OCI-LY3 (cell line): ENCODE measurements at regions not wholly inside any gene's neighbourhood (a gene's known extent, or its start where the extent isn't known, plus 50 kb on each side); places are given as distances from the start of the nearest gene placed in this dataset.

Source experiments
- H2AFZ ChIP-seq: fragments of 200-600, 300-600 bp; shearing (Covaris generic); 2 replicates; pipeline ENCODE4 v1.6.0; 2014; ENCODE audit warnings: antibody characterized with exemption, low read depth, low read length
- H3K27ac ChIP-seq: fragments of 200-600, 300-600 bp; sonication (generic); 2 replicates; pipeline ENCODE4 v1.5.1; 2014; ENCODE audit warnings: mild to moderate bottlenecking, low read length, moderate library complexity, mixed read lengths
- H3K27me3 ChIP-seq: fragments of 200-600, 300-600 bp; sonication (generic); 2 replicates; pipeline ENCODE4 v1.6.1; 2014; ENCODE audit warnings: low read depth, low read length, mixed read lengths
- H3K36me3 ChIP-seq: fragments of 200-600, 300-600 bp; sonication (generic); replicated peaks from 2 replicates; pipeline ENCODE3; 2014; ENCODE audit warnings: low read depth, low read length, mixed read lengths
- H3K4me1 ChIP-seq: fragments of 300-600, 200-600 bp; sonication (generic); 2 replicates; pipeline ENCODE4 v1.6.1; 2014; ENCODE audit warnings: low read length, mixed read lengths
- H3K4me2 ChIP-seq: fragments of 200-600, 300-600 bp; sonication (generic); 2 replicates; pipeline ENCODE4 v1.6.1; 2014; ENCODE audit warnings: low read length, mixed read lengths
- H3K4me3 ChIP-seq: fragments of 300-600, 200-600 bp; sonication (generic); 2 replicates; pipeline ENCODE4 v1.5.1; 2014; ENCODE audit warnings: antibody characterized with exemption, mild to moderate bottlenecking, low read length, moderate library complexity
- H3K79me2 ChIP-seq: fragments of 300-600, 200-600 bp; shearing (Covaris generic); 2 replicates; pipeline ENCODE4 v1.6.1; 2014; ENCODE audit warnings: mild to moderate bottlenecking, low read length, mixed read lengths
- H3K9ac ChIP-seq: fragments of 300-600, 200-600 bp; shearing (Covaris generic); 2 replicates; pipeline ENCODE4 v1.6.0; 2014; ENCODE audit warnings: mild to moderate bottlenecking, low read length, moderate library complexity
- H3K9me3 ChIP-seq: fragments of 200-600, 300-600 bp; shearing (Covaris generic); 2 replicates; pipeline ENCODE4 v1.6.1; 2014; ENCODE audit warnings: low read length, mixed read lengths; ENCODE audit not compliant: insufficient read depth
- H4K20me1 ChIP-seq: fragments of 200-600, 300-600 bp; sonication (generic); 2 replicates; pipeline ENCODE4 v1.6.1; 2016; ENCODE audit warnings: low read length, mixed read lengths; ENCODE audit not compliant: insufficient read depth
- CTCF ChIP-seq: fragments of 200-600, 300-600 bp; sonication (generic); IDR thresholded peaks from 2 replicates; pipeline ENCODE4 v1.5.1; 2014; ENCODE audit warnings: antibody characterized with exemption, low read length, low read depth
- EZH2phosphoT487 ChIP-seq: fragments of 200-600 bp; shearing (Covaris generic); IDR thresholded peaks from 2 replicates; pipeline ENCODE4 v1.6.1; 2018; ENCODE audit warnings: antibody characterized with exemption, mixed run types, low read depth

GRCh38 chr14:82067221-82067875, 533.7 kb upstream of the SEL1L start:
- Histone ChIP-seq H3K9me3 (no peaks in the 10 kb centered on the region), H3K4me2 (no peak overlapping the region), H3K27me3 (no peaks in the 10 kb centered on the region), H3K4me1 (no peaks in the 10 kb centered on the region), H3K9ac (no peak overlapping the region), H3K79me2 (no peaks in the 10 kb centered on the region), H3K27ac (no peak overlapping the region), H2AFZ (no peak overlapping the region), H3K36me3 (no peaks in the 10 kb centered on the region), H3K4me3 (no peak overlapping the region), H4K20me1 (no peaks in the 10 kb centered on the region)
- TF ChIP-seq CTCF (no peak), EZH2phosphoT487 (no peak)

GRCh38 chr14:82070040-82070439, 536.4 kb upstream of the SEL1L start:
- no peak overlapping the region for H3K4me2 ChIP-seq
- H3K27me3 ChIP-seq = no peaks in the 10 kb centered on the region
- H3K79me2 ChIP-seq = no peaks in the 10 kb centered on the region
- no peaks in the 10 kb centered on the region for H3K36me3 ChIP-seq
- H3K4me1 ChIP-seq = no peaks in the 10 kb centered on the region
- no peak overlapping the region for H2AFZ ChIP-seq
- H3K27ac ChIP-seq = no peak overlapping the region
- TF ChIP-seq EZH2phosphoT487 = no peak
- TF ChIP-seq CTCF = no peak
- no peak overlapping the region for H3K9ac ChIP-seq
- no peaks in the 10 kb centered on the region for H4K20me1 ChIP-seq
- H3K4me3 ChIP-seq = no peak overlapping the region
- no peaks in the 10 kb centered on the region for H3K9me3 ChIP-seq

- Histone ChIP-seq H3K79me2 (no peaks in the 10 kb centered on the region), H3K27me3 (no peaks in the 10 kb centered on the region), H3K9ac (no peak overlapping the region), H3K27ac (no peak overlapping the region), H3K36me3 (no peaks in the 10 kb centered on the region), H3K4me1 (no peaks in the 10 kb centered on the region), H4K20me1 (no peaks in the 10 kb centered on the region), H3K4me3 (no peak overlapping the region), H3K4me2 (no peak overlapping the region), H3K9me3 (no peaks in the 10 kb centered on the region), H2AFZ (no peak overlapping the region)
- no peak for TF ChIP-seq EZH2phosphoT487
- TF ChIP-seq CTCF = no peak
Observed at GRCh38 chr14:82070753-82071152, 537.1 kb upstream of the SEL1L start.

- H3K9me3 ChIP-seq = no peaks in the 10 kb centered on the region
- H3K4me1 ChIP-seq = no peaks in the 10 kb centered on the region
- H3K79me2 ChIP-seq = no peaks in the 10 kb centered on the region
- TF ChIP-seq EZH2phosphoT487 (no peak), CTCF (no peak)
- no peaks in the 10 kb centered on the region for H3K27me3 ChIP-seq
- H3K4me2 ChIP-seq = no peak overlapping the region
- no peak overlapping the region for H3K4me3 ChIP-seq
- no peaks in the 10 kb centered on the region for H4K20me1 ChIP-seq
- no peak overlapping the region for H3K9ac ChIP-seq
- H3K27ac ChIP-seq = no peak overlapping the region
- H2AFZ ChIP-seq = no peak overlapping the region
- no peaks in the 10 kb centered on the region for H3K36me3 ChIP-seq
Observed at GRCh38 chr14:82073547-82073946, 539.9 kb upstream of the SEL1L start.
